Right renal pelvis (tissue), 4 donors: ENCODE measurements at regions not wholly inside any gene's neighbourhood (a gene's known extent, or its start where the extent isn't known, plus 50 kb on each side); places are given as distances from the start of the nearest gene placed in this dataset.

Experiments used
- DNase-seq, 4 donors: peaks; one replicate each; pipeline ENCODE4 v3.0.0-alpha.2; 2013; ENCODE audit warnings: low read depth in 4 of 4, low spot score in 3 of 4, missing footprints in 1 of 4

- DNase-seq = no peak
Observed at GRCh38 chr7:33837356-33837851, 67.9 kb upstream of the BMPER start.

GRCh38 chr7:33841031-33841430 lies 64.3 kb upstream of the BMPER start:
- DNase-seq = no peak

DNA sequence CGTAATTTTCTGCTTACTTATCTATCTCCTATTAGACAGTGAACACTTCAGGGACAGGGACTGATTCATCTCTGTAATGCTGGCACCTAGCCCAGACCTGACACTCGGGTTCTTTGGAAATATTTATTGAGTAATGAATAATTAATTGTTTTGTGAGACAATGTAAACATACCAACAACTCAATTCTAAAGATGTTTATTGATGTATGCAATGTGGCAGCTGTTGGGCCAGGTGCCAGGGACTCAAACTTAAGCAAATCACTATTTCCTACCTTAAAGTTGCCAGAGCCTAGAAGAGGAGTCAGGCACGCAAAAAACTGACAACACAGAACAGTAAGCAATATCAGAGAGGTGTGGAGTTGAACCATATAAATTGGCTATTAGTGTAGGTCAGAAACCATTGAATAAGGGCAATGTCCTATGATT lies 63.6 kb upstream of the BMPER start:
- DNase-seq = no peak

DNA sequence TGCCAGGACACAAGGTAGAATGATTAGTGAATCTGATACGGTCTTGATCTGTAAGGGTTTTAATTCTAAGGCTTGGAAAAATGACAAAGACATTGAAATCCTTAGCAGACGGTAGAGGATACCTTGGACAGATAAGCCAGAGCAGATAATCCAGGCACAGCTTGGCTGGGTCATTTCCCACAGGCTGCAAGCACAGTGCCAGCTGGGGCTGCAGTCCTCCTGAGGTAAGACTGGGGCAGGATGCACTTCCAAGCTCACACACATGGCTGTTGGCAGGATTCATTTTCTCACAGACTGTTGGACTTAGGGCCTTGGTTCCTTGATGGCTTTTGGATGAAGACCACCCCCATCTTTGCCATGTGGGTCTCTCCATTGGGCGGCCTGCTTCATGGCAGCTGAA lies 63.2 kb upstream of the BMPER start:
- DNase-seq = no peak

- DNase-seq = no peak
Observed at GRCh38 chr7:33845991-33846509, 59.3 kb upstream of the BMPER start.

GRCh38 chr7:33849004-33849403 lies 56.3 kb upstream of the BMPER start:
- no peak for DNase-seq

- no peak for DNase-seq
Observed at GRCh38 chr7:33849971-33850559, 55.3 kb upstream of the BMPER start.

DNA sequence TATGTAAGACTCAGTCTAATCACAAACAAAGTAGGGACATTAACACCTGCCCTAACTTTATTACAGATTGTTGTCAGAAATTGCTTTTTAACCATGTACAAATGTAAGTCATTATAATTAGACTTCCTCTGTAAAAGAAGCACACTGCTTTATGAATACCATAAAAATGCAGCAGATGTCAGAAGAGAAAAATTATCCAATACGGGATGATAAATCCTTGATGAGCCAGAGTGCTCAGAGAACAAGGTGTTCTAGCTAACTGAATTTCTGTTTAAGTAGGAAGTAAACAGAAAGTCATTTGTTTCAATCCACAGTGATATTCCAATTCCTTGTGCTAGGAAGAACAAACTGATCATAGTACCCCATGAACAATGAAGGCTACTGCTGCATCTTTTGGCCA lies 54.6 kb upstream of the BMPER start:
- no peak for DNase-seq

- no peak for DNase-seq
Observed at GRCh38 chr7:33852838-33853237, 52.5 kb upstream of the BMPER start.

DNA sequence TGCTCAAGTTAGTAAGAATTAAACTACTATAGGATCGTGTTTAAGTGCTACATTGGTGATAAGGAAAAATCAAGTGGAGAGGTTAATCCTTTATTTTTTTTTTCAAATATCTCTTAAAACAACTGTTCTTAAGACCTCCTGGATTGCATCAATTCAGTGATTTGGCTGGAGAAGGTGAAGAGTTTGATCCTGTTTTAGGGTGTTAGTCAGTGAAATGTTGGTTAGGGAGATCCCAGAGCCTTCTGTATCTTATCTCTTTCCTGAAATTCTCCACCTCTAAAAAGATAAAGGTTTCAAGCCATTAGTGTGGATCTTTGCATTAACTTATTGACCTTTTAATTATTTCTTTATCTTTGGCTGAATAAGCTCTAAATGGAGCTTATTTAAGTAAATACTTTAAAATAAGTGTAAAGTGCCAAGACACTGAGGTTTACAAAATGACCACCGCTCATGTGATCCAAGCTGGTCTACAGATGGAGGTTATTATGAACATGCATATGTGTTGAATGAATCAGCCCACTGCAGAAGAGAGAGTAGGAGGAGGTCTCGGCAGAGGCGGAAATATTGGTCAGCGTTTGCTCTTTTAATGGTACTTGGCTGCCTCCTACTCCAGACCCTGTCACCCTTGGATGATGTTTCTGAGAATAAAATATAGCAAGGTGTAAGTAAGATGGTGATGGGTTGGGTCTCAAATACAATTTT lies 51.8 kb upstream of the BMPER start:
- no peak for DNase-seq

- DNase-seq = no peak
Observed at GRCh38 chr7:33854178-33854577, 51.2 kb upstream of the BMPER start.

DNA sequence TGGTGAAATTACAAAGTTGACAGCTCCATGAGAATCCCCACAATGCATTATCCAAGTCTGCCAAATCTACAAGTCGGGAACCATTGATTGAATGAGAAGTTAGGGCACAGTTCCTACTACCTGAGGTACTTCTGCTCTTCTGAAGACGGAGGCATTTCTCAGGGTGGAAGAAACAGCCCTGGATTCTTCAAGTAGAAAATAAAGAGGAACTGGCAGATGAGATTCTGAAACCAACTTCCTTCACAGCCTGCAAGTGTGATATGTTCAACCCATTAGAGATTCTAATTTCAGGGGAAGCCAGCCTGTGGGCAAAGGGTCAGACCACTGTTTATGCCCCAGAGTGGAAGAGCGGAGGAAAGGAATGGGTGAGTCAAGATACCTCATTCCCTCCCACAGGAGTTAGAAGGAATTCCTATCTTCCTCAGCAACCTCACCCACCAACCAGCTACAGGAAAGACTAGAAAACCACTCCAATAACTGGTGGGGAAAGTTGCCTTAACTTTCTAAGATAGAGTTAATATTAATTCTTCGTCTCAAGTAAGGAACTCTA lies 50.5 kb upstream of the BMPER start:
- no peak for DNase-seq
